IMR-90 (cell line): ENCODE measurements at regions not wholly inside any gene's neighbourhood (a gene's known extent, or its start where the extent isn't known, plus 50 kb on each side); places are given as distances from the start of the nearest gene placed in this dataset.
A peak's percentile ranks its signal among the peaks of the same experiment; 100 is the strongest.

Experiments used
- ATAC-seq: fragments of 200-7000 bp; cut with Tn5 transposase; 2 replicates; pipeline ENCODE4 v1.9.1; 2020; ENCODE audit warnings: low read depth, mild to moderate bottlenecking, moderate library complexity
- BruUV-seq: library from RNA; stranded (reverse); fragments of 400-500 nt; replicated peaks from 2 replicates; lab custom pipeline; 2021; lab: Mats Ljungman, UMichigan
- CTCF ChIA-PET: fragments of 300-600 bp; formaldehyde crosslinking; extraction: SDS; loops from one replicate; lab custom pipeline; 2021; ENCODE audit warnings: antibody characterized with exemption; lab: Yijun Ruan, JAX
- POLR2A ChIA-PET: fragments of 300-600 bp; sonication (Branson Sonifier 250); formaldehyde crosslinking; loops from one replicate; lab custom pipeline; 2022; ENCODE audit warnings: antibody characterized with exemption; ENCODE audit not compliant: unreplicated experiment; lab: Charles Lee
- DNase-seq: peaks from one replicate; pipeline ENCODE4 v3.0.0; 2013
- H2AFZ ChIP-seq: replicated peaks from 2 replicates; pipeline ENCODE3; 2013; ENCODE audit warnings: low read length, mild to moderate bottlenecking; ENCODE audit not compliant: poor library complexity
- H2AK5ac ChIP-seq: 2 replicates; pipeline ENCODE4 v1.6.1; 2013; ENCODE audit warnings: low read depth, low read length, inconsistent platforms
- H2AK9ac ChIP-seq: replicated peaks from 2 replicates; pipeline ENCODE3; 2013; ENCODE audit warnings: mild to moderate bottlenecking, low read depth, low read length, moderate library complexity; ENCODE audit not compliant: poor library complexity
- H2BK120ac ChIP-seq: 2 replicates; pipeline ENCODE4 v1.6.1; 2013; ENCODE audit warnings: low read depth, low read length, inconsistent platforms
- H2BK15ac ChIP-seq: 3 replicates; pipeline ENCODE4 v1.6.1; 2013; ENCODE audit warnings: low read depth, low read length, inconsistent platforms
- H2BK20ac ChIP-seq: 2 replicates; pipeline ENCODE4 v1.6.1; 2013; ENCODE audit warnings: low read depth, mild to moderate bottlenecking, inconsistent platforms, low read length, moderate library complexity
- H2BK5ac ChIP-seq: 2 replicates; pipeline ENCODE4 v1.6.1; 2013; ENCODE audit warnings: mild to moderate bottlenecking, low read depth, low read length, inconsistent platforms; ENCODE audit not compliant: poor library complexity, severe bottlenecking
- H3K14ac ChIP-seq: replicated peaks from 2 replicates; pipeline ENCODE4 v1.6.1; 2013; ENCODE audit warnings: low read depth, low read length, inconsistent platforms
- H3K18ac ChIP-seq: 2 replicates; pipeline ENCODE4 v1.6.1; 2013; ENCODE audit warnings: low read depth, low read length, control low read depth
- H3K23ac ChIP-seq: 2 replicates; pipeline ENCODE4 v1.6.1; 2013; ENCODE audit warnings: low read depth, low read length, inconsistent platforms
- H3K27ac ChIP-seq: 2 replicates; pipeline ENCODE4 v1.5.1; 2013; ENCODE audit warnings: mild to moderate bottlenecking, control low read depth, low read length; ENCODE audit not compliant: insufficient read depth
- H3K27me3 ChIP-seq: 2 replicates; pipeline ENCODE4 v1.6.1; 2013; ENCODE audit warnings: low read length; ENCODE audit not compliant: control insufficient read depth, insufficient read depth
- H3K36me3 ChIP-seq: 2 replicates; pipeline ENCODE4 v1.6.1; 2013; ENCODE audit warnings: low read length, mixed read lengths; ENCODE audit not compliant: control insufficient read depth, insufficient read depth
- H3K4ac ChIP-seq: 2 replicates; pipeline ENCODE4 v1.6.1; 2013; ENCODE audit warnings: low read depth, low read length, inconsistent platforms
- H3K4me1 ChIP-seq: 2 replicates; pipeline ENCODE4 v1.6.1; 2013; ENCODE audit warnings: low read length, mixed read lengths; ENCODE audit not compliant: control insufficient read depth, insufficient read depth
- H3K4me2 ChIP-seq: 2 replicates; pipeline ENCODE4 v1.6.1; 2013; ENCODE audit warnings: low read depth, mild to moderate bottlenecking, control low read depth, low read length, moderate library complexity
- H3K4me3 ChIP-seq: 2 replicates; pipeline ENCODE4 v1.5.1; 2013; ENCODE audit warnings: low read depth, mild to moderate bottlenecking, control low read depth, low read length, moderate library complexity; ENCODE audit not compliant: insufficient read depth
- H3K56ac ChIP-seq: 2 replicates; pipeline ENCODE4 v1.6.1; 2013; ENCODE audit warnings: low read length, inconsistent platforms; ENCODE audit not compliant: insufficient read depth; ENCODE audit errors: extremely low read depth
- H3K79me1 ChIP-seq, 2 experiments: 2 replicates each; pipeline ENCODE4 v1.6.1; 2013; ENCODE audit warnings: low read length in 2 of 2, inconsistent platforms in 1 of 2, low read depth in 1 of 2
- H3K9ac ChIP-seq: 2 replicates; pipeline ENCODE4 v1.6.1; 2013; ENCODE audit warnings: low read depth, low read length, control low read depth
- H3K9me1 ChIP-seq: 2 replicates; pipeline ENCODE4 v1.6.1; 2013; ENCODE audit warnings: low read length, inconsistent platforms; ENCODE audit not compliant: insufficient read depth
- H3K9me3 ChIP-seq: 2 replicates; pipeline ENCODE4 v1.6.1; 2013; ENCODE audit warnings: low read length; ENCODE audit not compliant: control insufficient read depth, insufficient read depth
- H4K20me1 ChIP-seq: 2 replicates; pipeline ENCODE4 v1.6.1; 2013; ENCODE audit warnings: low read length, inconsistent platforms; ENCODE audit not compliant: insufficient read depth
- H4K5ac ChIP-seq: 2 replicates; pipeline ENCODE4 v1.6.1; 2013; ENCODE audit warnings: mild to moderate bottlenecking, low read depth, low read length, control low read depth
- H4K8ac ChIP-seq, 2 experiments: 2 replicates each; pipeline ENCODE4 v1.6.1; 2013; ENCODE audit warnings: low read depth in 2 of 2, low read length in 2 of 2, control low read depth in 1 of 2, inconsistent platforms in 1 of 2
- H4K91ac ChIP-seq: 2 replicates; pipeline ENCODE4 v1.6.1; 2013; ENCODE audit warnings: low read depth, low read length, inconsistent platforms; ENCODE audit not compliant: insufficient read depth
- BHLHE40 ChIP-seq: fragments of 150-350 bp; IDR thresholded peaks from 2 replicates; pipeline ENCODE4 v1.6.1; 2016; ENCODE audit warnings: mild to moderate bottlenecking, low read depth, low read length
- CEBPB ChIP-seq: IDR thresholded peaks from 2 replicates; pipeline ENCODE4 v1.6.1; 2012; ENCODE audit warnings: low read depth, low read length, improper control_type of control experiment
- CHD1 ChIP-seq: IDR thresholded peaks from 2 replicates; pipeline ENCODE4 v1.6.1; 2012; ENCODE audit warnings: low read depth, low read length, improper control_type of control experiment
- CTCF ChIP-seq: conservative IDR thresholded peaks from 2 replicates; pipeline ENCODE4 v1.5.1; 2012; ENCODE audit warnings: mild to moderate bottlenecking, low read depth, low read length, improper control_type of control experiment
- ELK1 ChIP-seq: fragments of 150-350 bp; IDR thresholded peaks from 2 replicates; pipeline ENCODE4 v1.6.1; 2016; ENCODE audit warnings: low read depth, mild to moderate bottlenecking, low read length, moderate library complexity, borderline replicate concordance
- FOS ChIP-seq: fragments of 150-350 bp; IDR thresholded peaks from 2 replicates; pipeline ENCODE4 v1.6.1; 2016; ENCODE audit warnings: low read depth, low read length
- MAFK ChIP-seq: IDR thresholded peaks from 2 replicates; pipeline ENCODE4 v1.6.1; 2012; ENCODE audit warnings: low read depth, low read length, improper control_type of control experiment
- MAZ ChIP-seq: IDR thresholded peaks from 2 replicates; pipeline ENCODE4 v1.6.1; 2012; ENCODE audit warnings: low read depth, mild to moderate bottlenecking, low read length, improper control_type of control experiment, moderate library complexity, borderline replicate concordance
- MXI1 ChIP-seq: IDR thresholded peaks from 2 replicates; pipeline ENCODE4 v1.6.1; 2012; ENCODE audit warnings: low read depth, mild to moderate bottlenecking, low read length, moderate library complexity, borderline replicate concordance
- NFE2L2 ChIP-seq: fragments of 150-350 bp; IDR thresholded peaks from 2 replicates; pipeline ENCODE4 v1.6.1; 2016; ENCODE audit warnings: low read depth, mild to moderate bottlenecking, low read length
- POLR2A ChIP-seq: IDR thresholded peaks from 2 replicates; pipeline ENCODE4 v1.6.1; 2012; ENCODE audit warnings: mild to moderate bottlenecking, low read depth, low read length
- RAD21 ChIP-seq: IDR thresholded peaks from 2 replicates; pipeline ENCODE4 v1.6.1; 2012; ENCODE audit warnings: low read length, improper control_type of control experiment
- RCOR1 ChIP-seq: IDR thresholded peaks from 2 replicates; pipeline ENCODE4 v1.6.1; 2012; ENCODE audit warnings: mild to moderate bottlenecking, low read length, improper control_type of control experiment; ENCODE audit not compliant: insufficient replicate concordance
- RFX5 ChIP-seq: IDR thresholded peaks from 2 replicates; pipeline ENCODE4 v1.8.0; 2012; ENCODE audit warnings: low read depth, mild to moderate bottlenecking, low read length, moderate library complexity
- SMC3 ChIP-seq: fragments of 150-350 bp; IDR thresholded peaks from 2 replicates; pipeline ENCODE4 v1.6.1; 2016; ENCODE audit warnings: low read depth, mild to moderate bottlenecking, antibody characterized with exemption, low read length, moderate library complexity
- USF2 ChIP-seq: fragments of 150-350 bp; IDR thresholded peaks from 2 replicates; pipeline ENCODE4 v1.6.1; 2017; ENCODE audit warnings: mild to moderate bottlenecking, antibody characterized with exemption, low read length, low read depth
- WGBS, 2 experiments: methylation state at CpG; one replicate each; pipeline versions ENCODE4 v1.1.5 to v1.1.7; 2013; ENCODE audit warnings: missing lambda C conversion rate in 2 of 2; ENCODE audit not compliant: insufficient read length in 1 of 2; ENCODE audit errors: extremely low coverage in 2 of 2; 5-methylcytosine and 5-hydroxymethylcytosine counted together
- dilution Hi-C: fragments of 300-500 bp; cut with HindIII; formaldehyde crosslinking; loops from one replicate; pipeline ENCODE4 v1.14.3; 2018; ENCODE audit warnings: low sequenced_read_pairs; ENCODE audit not compliant: unreplicated experiment
- in situ Hi-C: fragments of 300-500 bp; cut with MboI; formaldehyde crosslinking; loops from 3 replicates; pipeline ENCODE4 v1.14.3; 2019; ENCODE audit warnings: low sequenced_read_pairs, inconsistent platforms, mixed read lengths
- intact Hi-C: fragments of 100-400 bp; cut with micrococcal nuclease; formaldehyde crosslinking; loops from 2 replicates; pipeline ENCODE4 v1.10.0; 2022

GRCh38 chr7:32154797-32155196 is 84.6 kb upstream of the PDE1C start:
- in situ Hi-C loops: no loop called here
- H3K9ac ChIP-seq: no peak overlapping the region
- peak overlapping the region; percentile 55 for H3K4ac ChIP-seq
- no peaks in the 10 kb centered on the region for H3K36me3 ChIP-seq
- H3K56ac ChIP-seq: no peak overlapping the region
- H2BK20ac ChIP-seq: peak overlapping the region; percentile 43
- H2BK120ac ChIP-seq: peak overlapping the region; percentile 47
- no peak for TF ChIP-seq SMC3
- TF ChIP-seq FOS: no peak
- TF ChIP-seq USF2: no peak
- no peak for TF ChIP-seq RCOR1
- TF ChIP-seq RFX5: no peak
- TF ChIP-seq MXI1: no peak
- TF ChIP-seq NFE2L2: no peak
- TF ChIP-seq ELK1: no peak
- no peak for TF ChIP-seq RAD21
- TF ChIP-seq CTCF: no peak
- no peak for TF ChIP-seq MAFK
- no peak for TF ChIP-seq BHLHE40
- TF ChIP-seq MAZ: no peak
- TF ChIP-seq CHD1: no peak
- TF ChIP-seq CEBPB: no peak
- no peak for TF ChIP-seq POLR2A
- H3K23ac ChIP-seq: no peak overlapping the region
- 0 out of 3 replicates have a peak overlapping the region, but pooled peaks have one; percentile 55 for H2BK15ac ChIP-seq
- peaks cover 2% of the 10 kb centered on the region; the same call in 1 of the 2 replicates for H3K4me1 ChIP-seq
- H4K8ac ChIP-seq: peak overlapping the region in 1 of 2 experiments; percentile 56; a peak in 3 of 4 replicates
- H4K91ac ChIP-seq: peak overlapping the region; percentile 58; the same call in 1 of the 2 replicates
- peak overlapping the region; percentile 76 for H2AFZ ChIP-seq
- H4K20me1 ChIP-seq: no peaks in the 10 kb centered on the region
- peak overlapping the region; percentile 75; the same call in 1 of the 2 replicates for H3K18ac ChIP-seq
- H3K4me3 ChIP-seq: no peak overlapping the region
- peak overlapping the region; percentile 37 for H3K14ac ChIP-seq
- H2AK5ac ChIP-seq: peak overlapping the region; percentile 43; the same call in 1 of the 2 replicates
- peak overlapping the region; percentile 67 for H2BK5ac ChIP-seq
- ATAC-seq (peak; percentile 70), DNase-seq (peak; percentile 36)
- H3K27me3 ChIP-seq: no peaks in the 10 kb centered on the region
- no TSS peak for BruUV-seq
- WGBS, 2 experiments: no CpG with 5 or more reads among the region's 3 CpGs
- dilution Hi-C loops: no loop called here
- POLR2A ChIA-PET: no interaction called here
- no peaks in the 10 kb centered on the region for H3K79me1 ChIP-seq
- no peaks in the 10 kb centered on the region for H3K9me3 ChIP-seq
- peak overlapping the region; percentile 67 for H2AK9ac ChIP-seq
- CTCF ChIA-PET: no interaction called here
- H3K9me1 ChIP-seq: peaks cover 6% of the 10 kb centered on the region; the same call in 1 of the 2 replicates
- no peak overlapping the region for H3K27ac ChIP-seq
- H3K4me2 ChIP-seq: no peak overlapping the region
- H4K5ac ChIP-seq: peak overlapping the region; percentile 81; the same call in 1 of the 2 replicates
- intact Hi-C loops: no loop called here
